Cardiac fibroblast (primary cell): ENCODE measurements at regions not wholly inside any gene's neighbourhood (a gene's known extent, or its start where the extent isn't known, plus 50 kb on each side); places are given as distances from the start of the nearest gene placed in this dataset.

ENCODE experiments used
- DNase-seq, 2 donors: peaks; one replicate each; pipeline versions ENCODE4 v3.0.0 to v3.0.0-alpha.2; 2010; ENCODE audit warnings: low read depth in 2 of 2
- H3K4me3 ChIP-seq, 2 donors: replicated peaks in 1 of 2; 1 replicate in 1 of 2; 2 replicates in 1 of 2; pipeline ENCODE4 v1.5.1; 2011; ENCODE audit warnings: low read depth in 2 of 2, low read length in 2 of 2, mild to moderate bottlenecking in 2 of 2, moderate library complexity in 1 of 2
- CTCF ChIP-seq: IDR thresholded peaks from one replicate; pipeline ENCODE4 v1.5.1; 2011; ENCODE audit warnings: low read depth, mild to moderate bottlenecking, low read length, inconsistent platforms

GRCh38 chr9:115757461-115757860 is 396.1 kb upstream of the PAPPA start:
- DNase-seq = peak in 1 of 2 donors; percentile 51
- H3K4me3 ChIP-seq = no peak overlapping the region
- TF ChIP-seq CTCF = no peak

- no peak overlapping the region for H3K4me3 ChIP-seq
These were observed 395.1 kb upstream of the PAPPA start for GRCh38 chr9:115758441-115758840.

GRCh38 chr9:115759426-115759825 is 394.2 kb upstream of the PAPPA start:
- TF ChIP-seq CTCF = no peak
- no peak overlapping the region for H3K4me3 ChIP-seq
- no peak for DNase-seq

More at GRCh38 chr9:115758441-115758840, 395.1 kb upstream of the PAPPA start:
- TF ChIP-seq CTCF = no peak
- DNase-seq = peak; percentile 18 to 31

- TF ChIP-seq CTCF = no peak
- peak in 1 of 2 donors; percentile 30 for DNase-seq
- no peak overlapping the region for H3K4me3 ChIP-seq
These were observed 388.9 kb upstream of the PAPPA start for GRCh38 chr9:115764645-115765044.

GRCh38 chr9:115765060-115765459 is 388.5 kb upstream of the PAPPA start:
- H3K4me3 ChIP-seq = no peak overlapping the region
- TF ChIP-seq CTCF = no peak
- no peak for DNase-seq

- TF ChIP-seq CTCF = no peak
- H3K4me3 ChIP-seq = no peak overlapping the region
- no peak for DNase-seq
These were observed 387.1 kb upstream of the PAPPA start for GRCh38 chr9:115766370-115766955.

GRCh38 chr9:115770521-115770920 is 383.1 kb upstream of the PAPPA start:
- no peak for TF ChIP-seq CTCF
- no peak overlapping the region for H3K4me3 ChIP-seq
- no peak for DNase-seq
